CD14-positive monocyte (primary cell): ENCODE measurements at regions not wholly inside any gene's neighbourhood (a gene's known extent, or its start where the extent isn't known, plus 50 kb on each side); places are given as distances from the start of the nearest gene placed in this dataset.

Source experiments
- DNase-seq, 3 donors: peaks; one replicate each; pipeline ENCODE4 v3.0.0-alpha.2; 2011 to 2022
- H2AFZ ChIP-seq: 2 replicates; pipeline ENCODE4 v1.6.0; 2012; ENCODE audit warnings: mild to moderate bottlenecking, low read depth, low read length, inconsistent platforms; ENCODE audit not compliant: insufficient read depth, poor library complexity, severe bottlenecking
- H3K27ac ChIP-seq, 2 donors: 1 replicate in 1 of 2; 2 replicates in 1 of 2; pipeline ENCODE4 v1.5.1; 2012 to 2013; ENCODE audit warnings: low read length in 2 of 2, control low read depth in 1 of 2, inconsistent platforms in 1 of 2, low read depth in 1 of 2, mild to moderate bottlenecking in 1 of 2
- H3K27me3 ChIP-seq, 2 donors: one replicate each; pipeline versions ENCODE4 v1.6.0 to v1.6.1; 2011 to 2013; ENCODE audit warnings: low read length in 2 of 2; ENCODE audit not compliant: control insufficient read depth in 2 of 2, insufficient read depth in 2 of 2
- H3K36me3 ChIP-seq, 2 donors: replicated peaks in 1 of 2; 1 replicate in 1 of 2; 2 replicates in 1 of 2; pipeline versions ENCODE4 v1.5.1 to v1.6.1; 2012 to 2013; ENCODE audit warnings: low read length in 2 of 2, control low read depth in 1 of 2, inconsistent platforms in 1 of 2, mild to moderate bottlenecking in 1 of 2; ENCODE audit not compliant: insufficient read depth in 2 of 2, control insufficient read depth in 1 of 2
- H3K4me1 ChIP-seq, 2 donors: 1 replicate in 1 of 2; 2 replicates in 1 of 2; pipeline versions ENCODE4 v1.5.1 to v1.6.1; 2012 to 2013; ENCODE audit warnings: low read length in 2 of 2, control low read depth in 1 of 2, inconsistent platforms in 1 of 2, mild to moderate bottlenecking in 1 of 2, moderate library complexity in 1 of 2; ENCODE audit not compliant: insufficient read depth in 2 of 2, control insufficient read depth in 1 of 2
- H3K4me2 ChIP-seq: replicated peaks from 2 replicates; pipeline ENCODE3; 2012; ENCODE audit warnings: low read length, moderate library complexity, mild to moderate bottlenecking; ENCODE audit not compliant: poor library complexity, severe bottlenecking; ENCODE audit errors: extremely low read depth
- H3K4me3 ChIP-seq, 3 experiments: fragments of 200-600 bp in 1 of 3; sonication (generic) in 1 of 3; replicated peaks in 1 of 3; 1 replicate in 2 of 3; 2 replicates in 1 of 3; pipeline ENCODE4 v1.5.1; 2011 to 2013; ENCODE audit warnings: low read length in 3 of 3, mild to moderate bottlenecking in 3 of 3, control low read depth in 2 of 3, low read depth in 2 of 3, inconsistent platforms in 1 of 3, moderate library complexity in 1 of 3
- H3K79me2 ChIP-seq: 2 replicates; pipeline ENCODE4 v1.6.0; 2012; ENCODE audit warnings: mild to moderate bottlenecking, control low read depth, inconsistent platforms, low read length, moderate library complexity; ENCODE audit not compliant: insufficient read depth
- H3K9ac ChIP-seq: 2 replicates; pipeline ENCODE4 v1.6.0; 2017; ENCODE audit warnings: low read length, mild to moderate bottlenecking; ENCODE audit not compliant: insufficient read depth, poor library complexity, severe bottlenecking
- H3K9me3 ChIP-seq, 2 donors: replicated peaks in 1 of 2; 1 replicate in 1 of 2; 2 replicates in 1 of 2; pipeline versions ENCODE4 v1.5.1 to v1.6.1; 2012 to 2013; ENCODE audit warnings: low read length in 2 of 2, control low read depth in 1 of 2; ENCODE audit not compliant: control insufficient read depth in 1 of 2, insufficient read depth in 1 of 2
- H4K20me1 ChIP-seq: 2 replicates; pipeline ENCODE4 v1.6.0; 2012; ENCODE audit warnings: mild to moderate bottlenecking, low read length, control low read depth, moderate library complexity; ENCODE audit not compliant: insufficient read depth
- H3K27ac Mint-ChIP-seq, 7 donors: one replicate each; pipeline ENCODE4 v1.8.0; 2020; ENCODE audit warnings: mild to moderate bottlenecking in 7 of 7, mixed read lengths in 7 of 7, moderate library complexity in 6 of 7, inconsistent platforms in 2 of 7
- H3K27me3 Mint-ChIP-seq, 3 donors: one replicate each; pipeline ENCODE4 v1.8.0; 2021 to 2022; ENCODE audit warnings: low read depth in 3 of 3, mild to moderate bottlenecking in 3 of 3, mixed read lengths in 3 of 3, moderate library complexity in 3 of 3, inconsistent platforms in 1 of 3
- H3K36me3 Mint-ChIP-seq, 2 donors: one replicate each; pipeline ENCODE4 v1.8.0; 2020; ENCODE audit warnings: mixed read lengths in 2 of 2, inconsistent platforms in 1 of 2, mild to moderate bottlenecking in 1 of 2
- H3K4me1 Mint-ChIP-seq: one replicate; pipeline ENCODE4 v1.8.0; 2020; ENCODE audit warnings: mild to moderate bottlenecking, mixed read lengths
- H3K4me3 Mint-ChIP-seq, 2 donors: one replicate each; pipeline ENCODE4 v1.8.0; 2020; ENCODE audit warnings: mild to moderate bottlenecking in 2 of 2, mixed read lengths in 2 of 2, moderate library complexity in 1 of 2
- H3K9me3 Mint-ChIP-seq, 7 donors: one replicate each; pipeline ENCODE4 v1.8.0; 2020 to 2022; ENCODE audit warnings: mixed read lengths in 7 of 7, mild to moderate bottlenecking in 6 of 7, moderate library complexity in 6 of 7, inconsistent platforms in 2 of 7
- WGBS: methylation state at CpG from one replicate; pipeline ENCODE4 v1.1.5; 2013; ENCODE audit warnings: missing lambda C conversion rate; ENCODE audit not compliant: insufficient coverage; 5-methylcytosine and 5-hydroxymethylcytosine counted together
- intact Hi-C, 2 donors: fragments of 100-400 bp; cut with micrococcal nuclease; formaldehyde crosslinking; loops; one replicate each; pipeline versions ENCODE4 v1.15.0 to v1.15.1; 2023
- TF ChIP-seq, protein P1 (sequence below): fragments of 200-600 bp; IDR thresholded peaks from one replicate; pipeline ENCODE4 v1.8.0; 2022; ENCODE audit warnings: antibody characterized with exemption, mild to moderate bottlenecking

- H3K27me3 Mint-ChIP-seq: no peaks in the 10 kb centered on the region
- H2AFZ ChIP-seq: no peak overlapping the region
- TF ChIP-seq, protein P1, sequence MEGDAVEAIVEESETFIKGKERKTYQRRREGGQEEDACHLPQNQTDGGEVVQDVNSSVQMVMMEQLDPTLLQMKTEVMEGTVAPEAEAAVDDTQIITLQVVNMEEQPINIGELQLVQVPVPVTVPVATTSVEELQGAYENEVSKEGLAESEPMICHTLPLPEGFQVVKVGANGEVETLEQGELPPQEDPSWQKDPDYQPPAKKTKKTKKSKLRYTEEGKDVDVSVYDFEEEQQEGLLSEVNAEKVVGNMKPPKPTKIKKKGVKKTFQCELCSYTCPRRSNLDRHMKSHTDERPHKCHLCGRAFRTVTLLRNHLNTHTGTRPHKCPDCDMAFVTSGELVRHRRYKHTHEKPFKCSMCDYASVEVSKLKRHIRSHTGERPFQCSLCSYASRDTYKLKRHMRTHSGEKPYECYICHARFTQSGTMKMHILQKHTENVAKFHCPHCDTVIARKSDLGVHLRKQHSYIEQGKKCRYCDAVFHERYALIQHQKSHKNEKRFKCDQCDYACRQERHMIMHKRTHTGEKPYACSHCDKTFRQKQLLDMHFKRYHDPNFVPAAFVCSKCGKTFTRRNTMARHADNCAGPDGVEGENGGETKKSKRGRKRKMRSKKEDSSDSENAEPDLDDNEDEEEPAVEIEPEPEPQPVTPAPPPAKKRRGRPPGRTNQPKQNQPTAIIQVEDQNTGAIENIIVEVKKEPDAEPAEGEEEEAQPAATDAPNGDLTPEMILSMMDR: no peak
- no peak overlapping the region for H3K4me3 ChIP-seq
- H3K9me3 Mint-ChIP-seq: peaks cover 0 to 2% (median 0%) of the 10 kb centered on the region in 7 donors
- no peaks in the 10 kb centered on the region for H4K20me1 ChIP-seq
- H3K4me1 Mint-ChIP-seq: no peaks in the 10 kb centered on the region
- H3K9ac ChIP-seq: no peak overlapping the region
- no peaks in the 10 kb centered on the region for H3K79me2 ChIP-seq
- H3K4me2 ChIP-seq: no peak overlapping the region
- H3K4me1 ChIP-seq: no peaks in the 10 kb centered on the region
- no peaks in the 10 kb centered on the region for H3K36me3 ChIP-seq
- 78% methylated on average over 1 of the region's 2 CpGs for WGBS
- no peaks in the 10 kb centered on the region for H3K9me3 ChIP-seq
- peak overlapping the region in 1 of 7 donors; percentile 2 for H3K27ac Mint-ChIP-seq
- no peak overlapping the region for H3K27ac ChIP-seq
- intact Hi-C loops: no loop called here
- no peaks in the 10 kb centered on the region for H3K36me3 Mint-ChIP-seq
- no peak for DNase-seq
- no peak overlapping the region for H3K4me3 Mint-ChIP-seq
- no peaks in the 10 kb centered on the region for H3K27me3 ChIP-seq
These were observed 274.0 kb upstream of the POU3F2 start for GRCh38 chr6:98560418-98560817.

GRCh38 chr6:98560841-98561240 lies 273.5 kb upstream of the POU3F2 start:
- TF ChIP-seq, protein P1: no peak
- WGBS: 72% methylated on average over 2 of the region's 5 CpGs
- Histone ChIP-seq H2AFZ (no peak overlapping the region), H3K79me2 (no peaks in the 10 kb centered on the region), H3K27me3 (no peaks in the 10 kb centered on the region), H3K4me3 (no peak overlapping the region), H4K20me1 (no peaks in the 10 kb centered on the region), H3K36me3 (no peaks in the 10 kb centered on the region), H3K9ac (no peak overlapping the region), H3K27ac (no peak overlapping the region), H3K9me3 (no peaks in the 10 kb centered on the region), H3K4me2 (no peak overlapping the region), H3K4me1 (no peaks in the 10 kb centered on the region)
- Mint-ChIP-seq H3K36me3 (no peaks in the 10 kb centered on the region), H3K4me3 (no peak overlapping the region), H3K4me1 (no peaks in the 10 kb centered on the region), H3K9me3 (peaks cover 0 to 2% (median 0%) of the 10 kb centered on the region in 7 donors), H3K27ac (no peak overlapping the region), H3K27me3 (no peaks in the 10 kb centered on the region)
- no peak for DNase-seq
- intact Hi-C loops: no loop called here
